OCI-LY7 (cell line): ENCODE measurements at regions not wholly inside any gene's neighbourhood (a gene's known extent, or its start where the extent isn't known, plus 50 kb on each side); places are given as distances from the start of the nearest gene placed in this dataset.

Experiments used
- BruUV-seq: library from RNA; stranded (reverse); fragments of 400-500 nt; replicated peaks from 2 replicates; lab custom pipeline; 2021; lab: Mats Ljungman, UMichigan
- CTCF ChIA-PET: fragments of 300-600 bp; sonication (Branson Sonifier 250); formaldehyde crosslinking; loops from one replicate; lab custom pipeline; 2022; ENCODE audit warnings: antibody characterized with exemption; ENCODE audit not compliant: unreplicated experiment; lab: Charles Lee
- POLR2A ChIA-PET: fragments of 300-600 bp; sonication (Branson Sonifier 250); formaldehyde crosslinking; loops from one replicate; lab custom pipeline; 2022; ENCODE audit warnings: antibody characterized with exemption; lab: Charles Lee
- DNase-seq: peaks from one replicate; pipeline ENCODE4 v3.0.0-alpha.2; 2015; ENCODE audit warnings: low spot score
- H2AFZ ChIP-seq: fragments of 200-600 bp; sonication (generic), shearing (Covaris generic); 2 replicates; pipeline ENCODE4 v1.6.1; 2014; ENCODE audit warnings: mild to moderate bottlenecking, antibody characterized with exemption, low read length, moderate library complexity
- H3K27ac ChIP-seq: fragments of 200-600 bp; sonication (generic); 2 replicates; pipeline ENCODE4 v1.5.1; 2014; ENCODE audit warnings: mixed run types, low read depth, mild to moderate bottlenecking, moderate library complexity, low read length, inconsistent platforms; ENCODE audit not compliant: poor library complexity, severe bottlenecking
- H3K36me3 ChIP-seq: fragments of 200-600 bp; sonication (generic); 2 replicates; pipeline ENCODE4 v1.6.1; 2014; ENCODE audit warnings: mild to moderate bottlenecking, antibody characterized with exemption, low read length, moderate library complexity, mixed read lengths; ENCODE audit not compliant: insufficient read depth
- H3K4me1 ChIP-seq: fragments of 200-600 bp; sonication (generic); 2 replicates; pipeline ENCODE4 v1.5.1; 2014; ENCODE audit warnings: mild to moderate bottlenecking, low read length; ENCODE audit not compliant: insufficient read depth, poor library complexity, severe bottlenecking
- H3K4me2 ChIP-seq: fragments of 200-600 bp; sonication (generic); 2 replicates; pipeline ENCODE4 v1.6.1; 2014; ENCODE audit warnings: mild to moderate bottlenecking, low read length
- H3K4me3 ChIP-seq: fragments of 200-600 bp; sonication (generic); 2 replicates; pipeline ENCODE4 v1.5.1; 2014; ENCODE audit warnings: mild to moderate bottlenecking, low read depth, low read length; ENCODE audit not compliant: poor library complexity, severe bottlenecking
- H3K79me2 ChIP-seq: fragments of 200-600 bp; sonication (generic); 2 replicates; pipeline ENCODE4 v1.6.1; 2016; ENCODE audit warnings: low read depth, mild to moderate bottlenecking, low read length, moderate library complexity, mixed read lengths; ENCODE audit not compliant: insufficient read depth
- H3K9me2 ChIP-seq: fragments of 200-600 bp; sonication (generic); 2 replicates; pipeline ENCODE4 v1.6.1; 2016; ENCODE audit warnings: mild to moderate bottlenecking, low read length, mixed read lengths; ENCODE audit not compliant: insufficient read depth
- H3K9me3 ChIP-seq: fragments of 200-600 bp; sonication (generic); 2 replicates; pipeline ENCODE4 v1.6.1; 2014; ENCODE audit warnings: mild to moderate bottlenecking, mixed run types, low read length, mixed read lengths
- H4K20me1 ChIP-seq: fragments of 200-600 bp; sonication (generic); 2 replicates; pipeline ENCODE4 v1.6.1; 2014; ENCODE audit warnings: mild to moderate bottlenecking, antibody characterized with exemption, low read length, moderate library complexity, mixed read lengths; ENCODE audit not compliant: insufficient read depth
- EZH2phosphoT487 ChIP-seq: fragments of 200-600 bp; sonication (generic); IDR thresholded peaks from 2 replicates; pipeline ENCODE4 v1.6.1; 2018; ENCODE audit warnings: low read depth, borderline replicate concordance, mild to moderate bottlenecking, mixed run types, antibody characterized with exemption, low read length, moderate library complexity, mixed read lengths
- intact Hi-C: fragments of 100-400 bp; cut with micrococcal nuclease; formaldehyde crosslinking; loops from one replicate; pipeline ENCODE4 v1.10.0; 2022; ENCODE audit not compliant: unreplicated experiment
- TF ChIP-seq, protein P1 (sequence below): fragments of 200-600 bp; sonication (generic); conservative IDR thresholded peaks from 2 replicates; pipeline ENCODE4 v1.5.1; 2014; ENCODE audit warnings: mild to moderate bottlenecking, antibody characterized with exemption, low read length, moderate library complexity, mixed read lengths

DNA sequence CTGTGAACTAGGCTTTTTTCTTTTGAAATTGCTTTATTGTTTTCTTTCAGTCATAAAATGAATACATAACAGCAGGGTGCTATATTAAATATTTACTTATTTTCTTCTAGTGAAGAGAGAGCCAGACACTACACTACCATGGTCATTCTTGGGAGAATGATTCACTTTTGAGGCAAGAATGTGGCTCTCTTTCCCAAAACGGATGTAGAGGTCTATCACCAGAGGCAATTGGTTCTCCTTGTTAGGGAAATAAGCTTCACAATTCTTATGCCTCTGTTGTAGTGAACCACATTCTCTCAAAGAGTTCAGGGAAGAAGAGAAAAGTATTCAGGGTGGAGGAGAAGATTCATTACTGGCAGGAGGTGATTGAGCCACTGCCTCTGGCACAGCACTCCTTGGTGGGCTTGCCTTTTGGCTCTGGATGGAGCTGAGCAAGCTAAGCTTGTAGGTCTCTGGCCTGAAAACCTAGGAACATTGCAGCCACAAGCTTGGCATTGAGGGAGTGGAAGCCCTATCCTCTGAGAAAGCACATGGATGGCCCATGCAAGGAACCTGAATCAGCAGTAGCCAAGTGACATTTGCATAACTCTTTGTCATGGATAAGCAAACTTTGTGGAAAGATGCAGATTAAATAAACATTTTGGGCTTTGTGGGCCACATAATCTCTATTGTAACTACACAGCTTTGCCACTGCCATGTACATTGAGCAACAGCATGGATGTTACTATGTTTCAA, 179.0 kb upstream of the TNC start:
- Histone ChIP-seq H3K79me2 (no peaks in the 10 kb centered on the region), H4K20me1 (no peaks in the 10 kb centered on the region), H3K27ac (no peak overlapping the region), H3K4me1 (no peaks in the 10 kb centered on the region), H2AFZ (no peak overlapping the region), H3K4me2 (no peak overlapping the region), H3K36me3 (no peaks in the 10 kb centered on the region), H3K9me2 (no peaks in the 10 kb centered on the region), H3K4me3 (no peak overlapping the region), H3K9me3 (no peaks in the 10 kb centered on the region)
- DNase-seq: no peak
- intact Hi-C loops: no loop called here
- POLR2A ChIA-PET: interaction anchor here (2.2 kb wide), 1 partner anchor 8 kb away, joined by 5 read pairs; no protein-coding TSS in a partner anchor
- CTCF ChIA-PET: no interaction called here
- BruUV-seq: no TSS peak
- no peak for TF ChIP-seq EZH2phosphoT487

DNA sequence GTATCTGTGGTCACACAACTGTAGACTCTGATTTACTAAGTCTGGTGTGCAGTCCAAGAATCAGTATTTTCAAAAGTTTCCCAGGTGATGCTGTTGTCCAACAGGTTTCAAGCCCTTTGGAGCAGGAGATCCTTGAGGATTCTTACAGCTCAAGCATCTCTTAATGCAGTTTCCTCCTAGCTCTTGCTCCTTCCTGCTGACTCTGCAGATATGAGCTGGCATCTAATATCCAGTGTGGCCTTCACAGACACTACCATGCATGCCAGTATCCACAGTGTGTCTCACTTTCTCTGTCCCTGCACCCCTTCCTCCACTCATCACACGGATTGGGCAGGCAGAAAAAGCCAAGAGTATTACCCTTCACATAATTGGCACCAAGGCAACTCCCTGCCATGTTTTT, 182.2 kb upstream of the TNC start:
- Histone ChIP-seq H2AFZ (no peak overlapping the region), H3K4me2 (no peak overlapping the region), H3K4me1 (no peaks in the 10 kb centered on the region), H3K27ac (no peak overlapping the region), H3K9me2 (no peaks in the 10 kb centered on the region), H3K9me3 (no peaks in the 10 kb centered on the region), H3K4me3 (no peak overlapping the region), H4K20me1 (no peaks in the 10 kb centered on the region), H3K79me2 (no peaks in the 10 kb centered on the region), H3K36me3 (no peaks in the 10 kb centered on the region)
- DNase-seq: no peak
- ChIA-PET POLR2A (no interaction called here), CTCF (no interaction called here)
- intact Hi-C loops: loop anchor here (10.0 kb wide), 1 partner anchor 55 kb away; no protein-coding TSS in a partner anchor
- TF ChIP-seq EZH2phosphoT487: no peak
- TF ChIP-seq, protein P1, sequence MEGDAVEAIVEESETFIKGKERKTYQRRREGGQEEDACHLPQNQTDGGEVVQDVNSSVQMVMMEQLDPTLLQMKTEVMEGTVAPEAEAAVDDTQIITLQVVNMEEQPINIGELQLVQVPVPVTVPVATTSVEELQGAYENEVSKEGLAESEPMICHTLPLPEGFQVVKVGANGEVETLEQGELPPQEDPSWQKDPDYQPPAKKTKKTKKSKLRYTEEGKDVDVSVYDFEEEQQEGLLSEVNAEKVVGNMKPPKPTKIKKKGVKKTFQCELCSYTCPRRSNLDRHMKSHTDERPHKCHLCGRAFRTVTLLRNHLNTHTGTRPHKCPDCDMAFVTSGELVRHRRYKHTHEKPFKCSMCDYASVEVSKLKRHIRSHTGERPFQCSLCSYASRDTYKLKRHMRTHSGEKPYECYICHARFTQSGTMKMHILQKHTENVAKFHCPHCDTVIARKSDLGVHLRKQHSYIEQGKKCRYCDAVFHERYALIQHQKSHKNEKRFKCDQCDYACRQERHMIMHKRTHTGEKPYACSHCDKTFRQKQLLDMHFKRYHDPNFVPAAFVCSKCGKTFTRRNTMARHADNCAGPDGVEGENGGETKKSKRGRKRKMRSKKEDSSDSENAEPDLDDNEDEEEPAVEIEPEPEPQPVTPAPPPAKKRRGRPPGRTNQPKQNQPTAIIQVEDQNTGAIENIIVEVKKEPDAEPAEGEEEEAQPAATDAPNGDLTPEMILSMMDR: no peak
- no TSS peak for BruUV-seq

DNA sequence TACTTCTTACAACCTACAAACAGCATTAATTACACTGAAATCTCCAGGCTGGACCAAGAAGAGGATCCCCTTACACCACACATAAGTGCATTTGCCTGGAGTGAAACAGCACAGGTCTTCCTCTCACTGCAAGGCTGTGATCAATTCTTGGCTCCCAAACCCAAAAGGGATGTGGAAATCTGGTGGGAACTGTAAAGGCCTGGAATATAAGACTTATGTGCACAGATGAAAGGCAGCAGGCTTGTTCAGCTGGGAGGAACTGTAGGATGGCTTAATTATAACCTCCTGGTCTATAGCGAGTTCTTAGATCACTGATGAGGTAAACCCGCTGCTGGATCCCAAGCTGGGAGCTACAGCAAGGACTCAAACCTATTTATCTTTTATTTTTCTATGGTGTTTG, 182.9 kb upstream of the TNC start:
- H3K4me1 ChIP-seq: no peaks in the 10 kb centered on the region
- H3K9me3 ChIP-seq: no peaks in the 10 kb centered on the region
- H3K9me2 ChIP-seq: no peaks in the 10 kb centered on the region
- H3K4me3 ChIP-seq: no peak overlapping the region
- no peak overlapping the region for H3K27ac ChIP-seq
- POLR2A ChIA-PET: interaction anchor here (1.5 kb wide), 1 partner anchor 11 kb away, joined by 3 read pairs; no protein-coding TSS in a partner anchor
- CTCF ChIA-PET: no interaction called here
- intact Hi-C loops: loop anchor here (10.0 kb wide), 1 partner anchor 56 kb away; no protein-coding TSS in a partner anchor
- no peaks in the 10 kb centered on the region for H4K20me1 ChIP-seq
- no peak overlapping the region for H2AFZ ChIP-seq
- H3K4me2 ChIP-seq: no peak overlapping the region
- no peak for DNase-seq
- TF ChIP-seq, protein P1: no peak
- TF ChIP-seq EZH2phosphoT487: no peak
- H3K36me3 ChIP-seq: no peaks in the 10 kb centered on the region
- no TSS peak for BruUV-seq
- H3K79me2 ChIP-seq: no peaks in the 10 kb centered on the region
